Esophagus muscularis mucosa (tissue), 4 donors: ENCODE measurements at regions not wholly inside any gene's neighbourhood (a gene's known extent, or its start where the extent isn't known, plus 50 kb on each side); places are given as distances from the start of the nearest gene placed in this dataset.

ENCODE experiments used
- DNase-seq: peaks from one replicate; pipeline ENCODE4 v3.0.0-alpha.2; 2017; ENCODE audit errors: extremely low spot score
- H3K27ac ChIP-seq, 4 donors: fragments of 200-600 bp; sonication (generic); replicated peaks in 1 of 4; 1 replicate in 3 of 4; 2 replicates in 1 of 4; pipeline ENCODE4 v1.5.1; 2016 to 2019; ENCODE audit warnings: mild to moderate bottlenecking in 1 of 4
- H3K27me3 ChIP-seq, 4 donors: fragments of 200-600 bp; sonication (generic); one replicate each; pipeline versions ENCODE4 v1.5.1 to v1.6.0; 2016 to 2019
- H3K36me3 ChIP-seq, 4 donors: fragments of 200-600 bp; sonication (generic); one replicate each; pipeline ENCODE4 v1.5.1; 2016 to 2019
- H3K4me1 ChIP-seq, 4 donors: fragments of 200-600 bp; sonication (generic); one replicate each; pipeline ENCODE4 v1.5.1; 2016 to 2019
- H3K4me3 ChIP-seq, 4 donors: fragments of 200-600 bp; sonication (generic); 1 replicate in 2 of 4; 2 replicates in 2 of 4; pipeline ENCODE4 v1.5.1; 2016 to 2019; ENCODE audit warnings: mild to moderate bottlenecking in 4 of 4, moderate library complexity in 1 of 4
- H3K9me3 ChIP-seq, 4 donors: fragments of 200-600 bp; sonication (generic); 1 replicate in 3 of 4; 2 replicates in 1 of 4; pipeline ENCODE4 v1.5.1; 2016 to 2019
- EP300 ChIP-seq: sonication (generic); formaldehyde crosslinking; IDR thresholded peaks from one replicate; pipeline ENCODE4 v1.6.1; 2017; ENCODE audit warnings: antibody characterized with exemption
- POLR2A ChIP-seq: fragments of 450-650 bp; IDR thresholded peaks from one replicate; pipeline ENCODE4 v1.6.1; 2017; ENCODE audit warnings: antibody characterized with exemption, moderate library complexity, mild to moderate bottlenecking, low read depth
- POLR2AphosphoS5 ChIP-seq, 2 donors: sonication (generic); formaldehyde crosslinking; IDR thresholded peaks; one replicate each; pipeline ENCODE4 v1.6.1; 2017; ENCODE audit warnings: antibody characterized with exemption in 2 of 2
- WGBS: methylation state at CpG from one replicate; pipeline ENCODE4 v1.1.5; 2018; 5-methylcytosine and 5-hydroxymethylcytosine counted together
- intact Hi-C: fragments of 100-400 bp; cut with DNase I; formaldehyde crosslinking; loops from one replicate; pipeline ENCODE4 v1.15.1; 2023
- TF ChIP-seq, protein P1 (sequence below), 3 experiments: fragments of 200-600 bp in 2 of 3; fragments of 450-650 bp in 1 of 3; sonication (generic) in 2 of 3; IDR thresholded peaks; one replicate each; pipeline ENCODE4 v1.5.1; 2017 to 2019; ENCODE audit warnings: antibody characterized with exemption in 3 of 3, mild to moderate bottlenecking in 2 of 3, moderate library complexity in 1 of 3

DNA sequence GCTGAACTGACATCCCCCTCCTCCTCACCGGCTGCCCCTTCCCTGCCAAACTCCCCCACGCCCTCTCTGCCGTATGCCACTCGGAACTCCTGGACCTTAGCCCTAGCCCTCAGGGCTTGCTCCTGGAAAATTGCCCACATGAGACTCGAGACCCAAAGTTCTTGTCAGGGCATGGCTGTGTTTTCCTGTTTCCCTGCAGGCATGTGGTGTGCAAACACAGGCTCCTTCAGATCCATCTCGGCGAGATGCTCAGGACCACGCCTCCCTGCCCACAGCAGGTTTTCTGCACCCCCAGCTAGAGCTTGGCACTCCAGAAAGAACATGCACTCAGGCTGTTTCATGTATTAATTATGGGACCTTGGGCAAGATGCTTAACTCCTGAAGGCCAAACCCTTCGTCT lies 1480.4 kb downstream of the BRD1 start:
- 61% methylated on average over 9 of the region's 9 CpGs for WGBS
- H3K9me3 ChIP-seq: no peaks in the 10 kb centered on the region
- peaks cover 0 to 69% (median 0%) of the 10 kb centered on the region in 4 donors for H3K27me3 ChIP-seq
- no peak for TF ChIP-seq EP300
- TF ChIP-seq, protein P1, sequence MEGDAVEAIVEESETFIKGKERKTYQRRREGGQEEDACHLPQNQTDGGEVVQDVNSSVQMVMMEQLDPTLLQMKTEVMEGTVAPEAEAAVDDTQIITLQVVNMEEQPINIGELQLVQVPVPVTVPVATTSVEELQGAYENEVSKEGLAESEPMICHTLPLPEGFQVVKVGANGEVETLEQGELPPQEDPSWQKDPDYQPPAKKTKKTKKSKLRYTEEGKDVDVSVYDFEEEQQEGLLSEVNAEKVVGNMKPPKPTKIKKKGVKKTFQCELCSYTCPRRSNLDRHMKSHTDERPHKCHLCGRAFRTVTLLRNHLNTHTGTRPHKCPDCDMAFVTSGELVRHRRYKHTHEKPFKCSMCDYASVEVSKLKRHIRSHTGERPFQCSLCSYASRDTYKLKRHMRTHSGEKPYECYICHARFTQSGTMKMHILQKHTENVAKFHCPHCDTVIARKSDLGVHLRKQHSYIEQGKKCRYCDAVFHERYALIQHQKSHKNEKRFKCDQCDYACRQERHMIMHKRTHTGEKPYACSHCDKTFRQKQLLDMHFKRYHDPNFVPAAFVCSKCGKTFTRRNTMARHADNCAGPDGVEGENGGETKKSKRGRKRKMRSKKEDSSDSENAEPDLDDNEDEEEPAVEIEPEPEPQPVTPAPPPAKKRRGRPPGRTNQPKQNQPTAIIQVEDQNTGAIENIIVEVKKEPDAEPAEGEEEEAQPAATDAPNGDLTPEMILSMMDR (IDR thresholded peaks at IDR 0.05): no peak
- no peak for TF ChIP-seq POLR2A
- no peak for TF ChIP-seq POLR2AphosphoS5 (IDR thresholded peaks at IDR 0.05)
- H3K27ac ChIP-seq: no peak overlapping the region
- intact Hi-C loops: no loop called here
- H3K36me3 ChIP-seq: no peaks in the 10 kb centered on the region
- no peaks in the 10 kb centered on the region for H3K4me1 ChIP-seq
- DNase-seq: no peak
- H3K4me3 ChIP-seq: no peak overlapping the region

DNA sequence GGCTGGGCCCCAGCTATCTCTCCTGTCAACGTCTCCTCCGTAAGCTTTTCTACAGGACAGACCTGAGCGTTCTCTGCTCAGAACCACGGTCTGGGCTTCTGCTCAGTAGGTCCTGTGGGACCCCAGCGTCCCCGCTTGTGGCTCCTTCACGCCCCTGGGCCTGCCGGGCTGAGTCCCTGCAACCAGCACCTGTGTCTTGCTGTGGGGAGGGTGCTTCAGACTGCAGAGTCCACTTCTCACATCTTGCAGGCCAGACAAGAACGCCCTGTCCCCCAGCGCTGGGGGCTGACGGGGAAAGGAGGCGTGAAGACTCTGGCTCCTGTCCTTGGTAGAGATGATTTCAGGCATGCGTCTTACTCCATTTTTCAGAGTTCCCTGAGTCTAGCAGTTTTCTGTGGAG lies 1480.8 kb downstream of the BRD1 start:
- H3K36me3 ChIP-seq: no peaks in the 10 kb centered on the region
- no peak for DNase-seq
- H3K9me3 ChIP-seq: no peaks in the 10 kb centered on the region
- H3K27me3 ChIP-seq: peaks cover 0 to 69% (median 0%) of the 10 kb centered on the region in 4 donors
- intact Hi-C loops: no loop called here
- no peak overlapping the region for H3K4me3 ChIP-seq
- 84% methylated on average over 13 of the region's 13 CpGs for WGBS
- no peak overlapping the region for H3K27ac ChIP-seq
- TF ChIP-seq EP300 (no peak), POLR2A (no peak), POLR2AphosphoS5 (IDR thresholded peaks at IDR 0.05) (no peak)
- TF ChIP-seq, protein P1 (IDR thresholded peaks at IDR 0.05): no peak
- H3K4me1 ChIP-seq: no peaks in the 10 kb centered on the region

DNA sequence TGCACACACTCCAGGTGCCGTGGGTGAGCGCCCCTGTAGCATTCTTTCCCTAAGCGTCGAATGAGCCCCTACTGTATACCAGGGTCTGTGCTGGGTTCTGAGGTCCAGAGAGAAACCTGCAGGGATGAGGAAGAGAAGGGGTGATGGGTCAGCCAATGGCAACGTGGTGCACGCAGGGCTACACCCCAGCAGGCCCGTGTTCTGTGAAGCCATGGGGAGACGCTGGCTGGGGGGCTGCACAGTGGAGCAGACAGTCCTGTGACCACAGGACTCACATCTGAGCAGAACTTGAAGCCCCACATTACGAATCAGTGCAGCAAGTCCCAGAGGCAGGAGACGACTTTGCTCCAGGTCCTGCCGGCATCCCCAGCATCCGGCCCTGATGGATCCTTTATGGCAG lies 1481.4 kb downstream of the BRD1 start:
- no peaks in the 10 kb centered on the region for H3K36me3 ChIP-seq
- 90% methylated on average over 4 of the region's 12 CpGs for WGBS
- intact Hi-C loops: no loop called here
- H3K4me1 ChIP-seq: no peaks in the 10 kb centered on the region
- DNase-seq: no peak
- no peak overlapping the region for H3K27ac ChIP-seq
- no peak overlapping the region for H3K4me3 ChIP-seq
- TF ChIP-seq, protein P1 (IDR thresholded peaks at IDR 0.05): no peak
- no peak for TF ChIP-seq POLR2AphosphoS5 (IDR thresholded peaks at IDR 0.05)
- TF ChIP-seq EP300: no peak
- TF ChIP-seq POLR2A: no peak
- no peaks in the 10 kb centered on the region for H3K9me3 ChIP-seq
- peaks cover 0 to 69% (median under 1%) of the 10 kb centered on the region in 4 donors for H3K27me3 ChIP-seq

DNA sequence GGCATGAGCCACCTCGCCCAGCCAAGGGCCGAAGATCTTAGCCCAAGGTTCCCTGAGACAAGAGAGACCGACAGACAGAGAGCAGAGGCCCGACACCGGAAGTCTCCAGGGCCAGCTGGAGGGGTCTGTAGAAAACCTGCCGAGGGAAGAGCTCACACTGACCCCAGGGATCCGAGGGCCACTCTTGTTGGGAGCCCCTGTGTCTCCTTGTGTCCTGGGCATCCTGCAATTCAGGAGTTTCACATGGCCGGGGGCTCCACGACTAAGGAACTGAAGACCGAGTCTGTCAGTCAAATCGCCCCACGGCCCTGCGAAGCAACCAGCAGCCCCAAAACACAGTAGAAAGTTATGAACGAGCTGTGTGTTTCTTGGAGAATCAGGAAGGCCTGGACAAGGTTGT lies 1482.0 kb downstream of the BRD1 start:
- peaks cover 0 to 72% (median 4%) of the 10 kb centered on the region in 4 donors for H3K27me3 ChIP-seq
- H3K36me3 ChIP-seq: no peaks in the 10 kb centered on the region
- H3K9me3 ChIP-seq: no peaks in the 10 kb centered on the region
- H3K27ac ChIP-seq: no peak overlapping the region
- intact Hi-C loops: no loop called here
- 88% methylated on average over 13 of the region's 14 CpGs for WGBS
- no peak overlapping the region for H3K4me3 ChIP-seq
- TF ChIP-seq, protein P1 (IDR thresholded peaks at IDR 0.05): no peak
- TF ChIP-seq EP300 (no peak), POLR2A (no peak), POLR2AphosphoS5 (IDR thresholded peaks at IDR 0.05) (no peak)
- no peaks in the 10 kb centered on the region for H3K4me1 ChIP-seq
- DNase-seq: no peak

DNA sequence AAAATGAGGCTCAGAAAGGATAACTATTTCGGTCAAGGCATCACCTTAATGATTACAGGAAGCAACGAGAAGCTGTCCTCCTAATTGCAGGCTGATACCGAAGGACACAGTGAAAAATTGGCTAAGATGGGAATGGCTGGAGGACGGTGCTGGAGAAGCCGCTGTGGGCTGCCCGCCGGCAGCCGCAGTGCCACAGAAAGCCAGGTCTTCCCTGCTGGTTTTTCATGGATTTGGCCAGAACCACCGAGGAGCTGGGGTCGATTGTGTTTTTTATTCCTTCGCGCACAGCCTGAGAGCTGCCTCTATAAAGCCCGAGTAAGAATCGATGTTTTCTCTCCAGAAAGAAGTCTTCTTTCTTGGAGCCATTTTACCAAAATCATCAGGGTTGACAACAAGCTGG lies 1484.2 kb downstream of the BRD1 start:
- no peaks in the 10 kb centered on the region for H3K4me1 ChIP-seq
- WGBS: 75% methylated on average over 14 of the region's 14 CpGs
- intact Hi-C loops: no loop called here
- H3K9me3 ChIP-seq: no peaks in the 10 kb centered on the region
- H3K4me3 ChIP-seq: no peak overlapping the region
- H3K27me3 ChIP-seq: peaks cover 0 to 69% (median 4%) of the 10 kb centered on the region in 4 donors
- TF ChIP-seq EP300 (no peak), POLR2AphosphoS5 (IDR thresholded peaks at IDR 0.05) (no peak), POLR2A (no peak)
- TF ChIP-seq, protein P1 (IDR thresholded peaks at IDR 0.05): no peak
- H3K36me3 ChIP-seq: no peaks in the 10 kb centered on the region
- no peak overlapping the region for H3K27ac ChIP-seq
- no peak for DNase-seq
